ENCODE measurements at regions not wholly inside any gene's neighbourhood (a gene's known extent, or its start where the extent isn't known, plus 50 kb on each side); places are given as distances from the start of the nearest gene placed in this dataset.
"Not testable (repeated sequence)": the region's sequence is repeated elsewhere in the genome, so short reads cannot be mapped to it uniquely, and the experiment has no call there.

DNA sequence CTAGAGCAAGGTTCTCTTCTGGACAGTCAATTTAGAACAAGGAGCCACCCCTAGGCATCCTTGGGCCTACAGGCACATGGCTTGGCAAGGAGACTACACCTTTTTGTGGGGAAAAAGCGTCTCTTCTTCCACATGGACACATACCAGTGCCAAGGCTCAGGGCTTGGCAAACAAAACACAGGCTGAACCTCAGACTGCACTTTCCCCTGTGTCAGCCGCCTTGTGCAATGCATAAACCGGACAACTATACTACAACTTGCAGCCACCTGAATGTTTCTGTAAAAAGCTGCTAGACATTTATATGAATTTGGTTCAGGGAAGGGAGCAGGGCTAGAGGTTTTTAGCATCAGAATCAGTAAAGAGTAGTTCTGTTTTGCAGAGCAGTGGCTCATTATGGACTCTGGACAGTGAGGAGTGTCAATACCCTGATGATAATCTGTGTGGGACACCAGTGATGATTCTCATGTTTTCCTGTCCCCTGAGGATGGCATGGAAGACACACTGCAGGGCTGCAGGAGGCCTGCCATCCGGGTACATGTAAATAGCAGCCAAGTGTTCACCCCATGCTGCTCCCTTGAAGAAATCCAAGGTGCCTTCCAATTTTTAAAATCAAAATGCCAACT is 118.9 kb downstream of the GATA3 start:
- no peaks in the 10 kb centered on the region for H3K36me3 ChIP-seq (ENCODE audit: insufficient read depth, low read length)
- no peak overlapping the region for H2AFZ ChIP-seq (ENCODE audit: low read depth, low read length)
- H3K9me3 ChIP-seq (ENCODE audit: insufficient read depth, low read depth, low read length) = no peaks in the 10 kb centered on the region
- DNase-seq (ENCODE audit: low read depth) (no peak), FAIRE-seq (no peak)
- no peak overlapping the region for H3K4me2 ChIP-seq (ENCODE audit: low read length)
- H3K4me1 ChIP-seq (ENCODE audit: insufficient read depth, low read length) = no peaks in the 10 kb centered on the region
- H3K4me3 ChIP-seq (ENCODE audit: insufficient read depth, low read depth, low read length) = no peak overlapping the region
- no peaks in the 10 kb centered on the region for H3K36me3 Mint-ChIP-seq (ENCODE audit: low read depth, unreplicated experiment)
- TF ChIP-seq, protein P1, sequence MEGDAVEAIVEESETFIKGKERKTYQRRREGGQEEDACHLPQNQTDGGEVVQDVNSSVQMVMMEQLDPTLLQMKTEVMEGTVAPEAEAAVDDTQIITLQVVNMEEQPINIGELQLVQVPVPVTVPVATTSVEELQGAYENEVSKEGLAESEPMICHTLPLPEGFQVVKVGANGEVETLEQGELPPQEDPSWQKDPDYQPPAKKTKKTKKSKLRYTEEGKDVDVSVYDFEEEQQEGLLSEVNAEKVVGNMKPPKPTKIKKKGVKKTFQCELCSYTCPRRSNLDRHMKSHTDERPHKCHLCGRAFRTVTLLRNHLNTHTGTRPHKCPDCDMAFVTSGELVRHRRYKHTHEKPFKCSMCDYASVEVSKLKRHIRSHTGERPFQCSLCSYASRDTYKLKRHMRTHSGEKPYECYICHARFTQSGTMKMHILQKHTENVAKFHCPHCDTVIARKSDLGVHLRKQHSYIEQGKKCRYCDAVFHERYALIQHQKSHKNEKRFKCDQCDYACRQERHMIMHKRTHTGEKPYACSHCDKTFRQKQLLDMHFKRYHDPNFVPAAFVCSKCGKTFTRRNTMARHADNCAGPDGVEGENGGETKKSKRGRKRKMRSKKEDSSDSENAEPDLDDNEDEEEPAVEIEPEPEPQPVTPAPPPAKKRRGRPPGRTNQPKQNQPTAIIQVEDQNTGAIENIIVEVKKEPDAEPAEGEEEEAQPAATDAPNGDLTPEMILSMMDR (IDR thresholded peaks at IDR 0.05; ENCODE audit: insufficient read depth, low read depth, low read length) = no peak
- TF ChIP-seq EZH2 (IDR thresholded peaks at IDR 0.05; ENCODE audit: insufficient read depth, low read length) = no peak
- no peaks in the 10 kb centered on the region for H4K20me1 ChIP-seq (ENCODE audit: insufficient read depth, low read length)
- H3K4me3 Mint-ChIP-seq (ENCODE audit: unreplicated experiment) = no peak overlapping the region
- H3K4me1 Mint-ChIP-seq (ENCODE audit: low read depth, unreplicated experiment) = no peaks in the 10 kb centered on the region
- H3K27ac Mint-ChIP-seq (ENCODE audit: unreplicated experiment) = no peak overlapping the region
- H3K79me2 ChIP-seq (ENCODE audit: insufficient read depth, low read length) = no peaks in the 10 kb centered on the region
- H3K27me3 Mint-ChIP-seq (ENCODE audit: low read depth, unreplicated experiment) = peaks cover 5% of the 10 kb centered on the region
- no peak overlapping the region for H3K27ac ChIP-seq (ENCODE audit: low read depth, low read length)
- H3K9me3 Mint-ChIP-seq (ENCODE audit: unreplicated experiment) = peaks cover 6% of the 10 kb centered on the region
- H3K9ac ChIP-seq (ENCODE audit: low read length) = no peak overlapping the region
- H3K27me3 ChIP-seq (ENCODE audit: insufficient read depth, low read length) = no peaks in the 10 kb centered on the region

DNA sequence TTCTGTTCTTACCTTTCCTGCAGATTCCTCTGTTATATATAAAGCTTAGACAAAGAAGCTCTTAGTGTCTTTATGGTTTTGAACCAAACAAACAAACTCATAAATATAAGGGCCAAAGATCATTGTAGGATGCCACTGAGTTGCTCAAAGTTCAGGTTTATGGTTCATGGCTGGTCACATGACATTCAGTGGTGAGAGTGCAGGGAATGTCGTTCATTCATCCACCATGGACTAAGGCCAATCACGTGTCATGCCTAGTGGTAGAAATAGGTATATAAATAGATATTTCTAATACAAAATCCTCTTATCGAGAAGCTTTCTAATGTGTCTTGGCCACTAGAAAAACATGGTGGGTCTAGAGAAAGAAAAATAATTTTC is 119.4 kb downstream of the GATA3 start:
- Histone ChIP-seq H2AFZ (ENCODE audit: low read depth, low read length) (no peak overlapping the region), H3K36me3 (ENCODE audit: insufficient read depth, low read length) (no peaks in the 10 kb centered on the region), H3K79me2 (ENCODE audit: insufficient read depth, low read length) (no peaks in the 10 kb centered on the region), H3K9me3 (ENCODE audit: insufficient read depth, low read depth, low read length) (peaks cover under 1% of the 10 kb centered on the region), H3K4me3 (ENCODE audit: insufficient read depth, low read depth, low read length) (no peak overlapping the region), H3K4me2 (ENCODE audit: low read length) (no peak overlapping the region), H3K9ac (ENCODE audit: low read length) (no peak overlapping the region), H4K20me1 (ENCODE audit: insufficient read depth, low read length) (no peaks in the 10 kb centered on the region), H3K27me3 (ENCODE audit: insufficient read depth, low read length) (no peaks in the 10 kb centered on the region), H3K4me1 (ENCODE audit: insufficient read depth, low read length) (no peaks in the 10 kb centered on the region), H3K27ac (ENCODE audit: low read depth, low read length) (no peak overlapping the region)
- Mint-ChIP-seq H3K27me3 (ENCODE audit: low read depth, unreplicated experiment) (peaks cover 5% of the 10 kb centered on the region), H3K36me3 (ENCODE audit: low read depth, unreplicated experiment) (no peaks in the 10 kb centered on the region), H3K9me3 (ENCODE audit: unreplicated experiment) (peaks cover 2% of the 10 kb centered on the region), H3K4me3 (ENCODE audit: unreplicated experiment) (no peak overlapping the region), H3K4me1 (ENCODE audit: low read depth, unreplicated experiment) (no peaks in the 10 kb centered on the region), H3K27ac (ENCODE audit: unreplicated experiment) (no peak overlapping the region)
- TF ChIP-seq EZH2 (IDR thresholded peaks at IDR 0.05; ENCODE audit: insufficient read depth, low read length) = no peak
- TF ChIP-seq, protein P1 (IDR thresholded peaks at IDR 0.05; ENCODE audit: insufficient read depth, low read depth, low read length) = no peak
- no peak for FAIRE-seq
- DNase-seq (ENCODE audit: low read depth) = no peak

DNA sequence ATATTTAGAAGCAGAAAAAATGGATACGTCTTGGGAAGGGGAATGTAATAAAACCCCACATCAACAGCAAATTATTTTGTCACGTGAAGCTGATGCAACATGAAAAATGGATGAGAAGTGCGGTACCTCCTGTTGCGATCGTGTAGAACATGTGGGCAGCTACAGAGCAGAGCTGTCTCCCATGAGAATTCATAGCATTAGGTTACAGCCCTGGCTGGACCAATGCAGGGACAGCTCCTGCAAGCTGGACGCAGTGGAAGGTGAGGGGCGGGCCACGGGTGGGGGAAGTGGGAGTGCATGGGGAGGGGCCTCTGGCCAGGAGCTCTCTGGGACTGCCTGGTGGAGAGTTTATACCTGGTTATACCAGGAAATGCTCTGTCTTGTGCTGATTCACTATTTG is 120.3 kb downstream of the GATA3 start:
- no peak overlapping the region for H3K9ac ChIP-seq (ENCODE audit: low read length)
- no peak overlapping the region for H2AFZ ChIP-seq (ENCODE audit: low read depth, low read length)
- H3K27ac ChIP-seq (ENCODE audit: low read depth, low read length) = no peak overlapping the region
- DNase-seq (ENCODE audit: low read depth) (no peak), FAIRE-seq (no peak)
- Mint-ChIP-seq H3K27me3 (ENCODE audit: low read depth, unreplicated experiment) (peaks cover 9% of the 10 kb centered on the region), H3K4me3 (ENCODE audit: unreplicated experiment) (no peak overlapping the region), H3K9me3 (ENCODE audit: unreplicated experiment) (peaks cover 2% of the 10 kb centered on the region), H3K27ac (ENCODE audit: unreplicated experiment) (no peak overlapping the region), H3K4me1 (ENCODE audit: low read depth, unreplicated experiment) (no peaks in the 10 kb centered on the region), H3K36me3 (ENCODE audit: low read depth, unreplicated experiment) (no peaks in the 10 kb centered on the region)
- H4K20me1 ChIP-seq (ENCODE audit: insufficient read depth, low read length) = no peaks in the 10 kb centered on the region
- no peaks in the 10 kb centered on the region for H3K36me3 ChIP-seq (ENCODE audit: insufficient read depth, low read length)
- H3K9me3 ChIP-seq (ENCODE audit: insufficient read depth, low read depth, low read length) = peaks cover 4% of the 10 kb centered on the region
- no peaks in the 10 kb centered on the region for H3K4me1 ChIP-seq (ENCODE audit: insufficient read depth, low read length)
- H3K27me3 ChIP-seq (ENCODE audit: insufficient read depth, low read length) = no peaks in the 10 kb centered on the region
- no peak overlapping the region for H3K4me2 ChIP-seq (ENCODE audit: low read length)
- H3K79me2 ChIP-seq (ENCODE audit: insufficient read depth, low read length) = no peaks in the 10 kb centered on the region
- H3K4me3 ChIP-seq (ENCODE audit: insufficient read depth, low read depth, low read length) = no peak overlapping the region
- no peak for TF ChIP-seq EZH2 (IDR thresholded peaks at IDR 0.05; ENCODE audit: insufficient read depth, low read length)
- TF ChIP-seq, protein P1 (IDR thresholded peaks at IDR 0.05; ENCODE audit: insufficient read depth, low read depth, low read length) = no peak

DNA sequence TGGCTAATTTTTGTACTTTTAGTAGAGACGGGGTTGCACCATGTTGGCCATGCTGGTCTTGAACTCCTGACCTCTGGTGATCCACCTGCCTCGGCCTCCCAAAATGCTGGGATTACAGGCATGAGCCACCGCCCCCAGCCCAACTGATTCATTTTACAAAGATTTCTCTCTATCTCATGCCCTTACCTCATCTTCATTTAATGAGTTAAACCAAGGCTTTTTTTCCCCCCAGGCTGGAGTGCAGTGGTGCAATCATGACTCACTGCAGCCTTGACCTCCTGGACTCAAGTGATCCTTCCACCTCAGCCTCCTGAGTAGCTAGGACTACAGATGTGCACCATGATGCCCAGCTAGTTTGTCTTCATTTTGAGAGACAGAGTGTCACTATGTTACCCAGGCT is 123.0 kb downstream of the GATA3 start:
- H3K4me3 ChIP-seq (ENCODE audit: insufficient read depth, low read depth, low read length); H3K36me3 ChIP-seq (ENCODE audit: insufficient read depth, low read length); H3K4me1 ChIP-seq (ENCODE audit: insufficient read depth, low read length); DNase-seq (ENCODE audit: low read depth); H3K9ac ChIP-seq (ENCODE audit: low read length); H3K27ac ChIP-seq (ENCODE audit: low read depth, low read length); H3K4me3 Mint-ChIP-seq (ENCODE audit: unreplicated experiment); H3K27me3 Mint-ChIP-seq (ENCODE audit: low read depth, unreplicated experiment); H2AFZ ChIP-seq (ENCODE audit: low read depth, low read length); H3K4me2 ChIP-seq (ENCODE audit: low read length); H3K9me3 Mint-ChIP-seq (ENCODE audit: unreplicated experiment); H3K27ac Mint-ChIP-seq (ENCODE audit: unreplicated experiment); H3K79me2 ChIP-seq (ENCODE audit: insufficient read depth, low read length); H3K4me1 Mint-ChIP-seq (ENCODE audit: low read depth, unreplicated experiment); FAIRE-seq; H3K36me3 Mint-ChIP-seq (ENCODE audit: low read depth, unreplicated experiment); H3K27me3 ChIP-seq (ENCODE audit: insufficient read depth, low read length); H3K9me3 ChIP-seq (ENCODE audit: insufficient read depth, low read depth, low read length); H4K20me1 ChIP-seq (ENCODE audit: insufficient read depth, low read length): not testable (repeated sequence)
